H1 (cell line): ENCODE measurements at regions not wholly inside any gene's neighbourhood (a gene's known extent, or its start where the extent isn't known, plus 50 kb on each side); places are given as distances from the start of the nearest gene placed in this dataset.

Source experiments
- CBX5 ChIP-seq: fragments of 300-800, 300-1000 bp; sonication (generic); IDR thresholded peaks from 2 replicates; pipeline ENCODE4 v1.7.1; 2016; ENCODE audit warnings: antibody characterized with exemption, low read length, low read depth
- CREB1 ChIP-seq: IDR thresholded peaks from 2 replicates; pipeline ENCODE4 v1.6.1; 2012; ENCODE audit warnings: inconsistent platforms
- EP300 ChIP-seq, 2 experiments: IDR thresholded peaks; 1 replicate in 1 of 2; 2 replicates in 1 of 2; pipeline ENCODE4 v1.6.1; 2011 to 2012; ENCODE audit warnings: low read depth in 2 of 2, low read length in 2 of 2, mild to moderate bottlenecking in 2 of 2, borderline replicate concordance in 1 of 2, inconsistent platforms in 1 of 2, moderate library complexity in 1 of 2
- GABPA ChIP-seq: IDR thresholded peaks from 2 replicates; pipeline ENCODE4 v1.6.1; 2011; ENCODE audit warnings: mild to moderate bottlenecking, low read length, moderate library complexity, borderline replicate concordance; ENCODE audit not compliant: insufficient read depth
- JUND ChIP-seq: IDR thresholded peaks from 2 replicates; pipeline ENCODE4 v1.6.1; 2011; ENCODE audit warnings: mild to moderate bottlenecking, improper control_type of control experiment, low read length
- NANOG ChIP-seq: IDR thresholded peaks from 2 replicates; pipeline ENCODE4 v1.6.1; 2011; ENCODE audit warnings: low read length, low read depth, mild to moderate bottlenecking, inconsistent platforms; ENCODE audit not compliant: insufficient read depth, poor library complexity, severe bottlenecking
- POLR2A ChIP-seq, 2 experiments: IDR thresholded peaks; 1 replicate in 1 of 2; 2 replicates in 1 of 2; pipeline ENCODE4 v1.6.1; 2011; ENCODE audit warnings: low read depth in 2 of 2, low read length in 2 of 2, mild to moderate bottlenecking in 2 of 2; ENCODE audit errors: control extremely low read depth in 1 of 2
- POLR2AphosphoS5 ChIP-seq: IDR thresholded peaks from 2 replicates; pipeline ENCODE4 v1.6.1; 2011; ENCODE audit warnings: low read depth, low read length
- RAD21 ChIP-seq, 2 experiments: IDR thresholded peaks in 1 of 2; conservative IDR thresholded peaks in 1 of 2; 2 replicates each; pipeline ENCODE4 v1.6.1; 2011; ENCODE audit warnings: low read depth in 2 of 2, low read length in 2 of 2, improper control_type of control experiment in 1 of 2, inconsistent platforms in 1 of 2, mild to moderate bottlenecking in 1 of 2, moderate library complexity in 1 of 2
- TF ChIP-seq, protein P1 (sequence below), 3 experiments: IDR thresholded peaks; 1 replicate in 2 of 3; 2 replicates in 1 of 3; pipeline versions ENCODE4 v1.5.1 to v1.6.1; 2011; ENCODE audit warnings: low read length in 3 of 3, mild to moderate bottlenecking in 3 of 3, inconsistent platforms in 2 of 3, low read depth in 1 of 3, moderate library complexity in 1 of 3; ENCODE audit not compliant: insufficient read depth in 1 of 3; ENCODE audit errors: control extremely low read depth in 1 of 3

DNA sequence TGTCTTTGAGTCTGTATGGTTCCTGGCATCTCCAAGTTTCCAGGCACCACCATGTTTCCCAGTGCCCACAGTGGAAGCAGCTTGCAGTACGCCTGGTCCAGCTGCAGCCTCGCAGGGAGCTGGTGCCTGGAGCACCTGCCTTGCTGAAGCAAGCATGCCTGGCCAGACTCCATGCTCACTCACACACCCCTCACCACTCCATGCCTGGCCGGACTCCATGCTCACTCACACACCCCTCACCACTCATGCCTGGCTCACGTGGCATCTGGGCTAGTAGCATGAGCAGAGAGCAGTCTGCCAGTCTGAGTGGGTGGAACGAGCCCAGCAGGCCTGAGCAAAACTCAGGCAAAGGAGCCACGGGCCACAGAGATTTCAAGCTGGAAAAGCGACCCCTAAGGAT, 214.3 kb downstream of the TFAP2C start:
- TF ChIP-seq EP300 (IDR thresholded peaks at IDR 0.05; ENCODE audit: borderline replicate concordance in 1 of 2, low read depth in 2 of 2, low read length in 2 of 2) (no peak), RAD21 (IDR thresholded peaks at IDR 0.05 in 1 of 2, conservative IDR thresholded peaks at IDR 0.05 in 1 of 2; ENCODE audit: low read depth in 2 of 2, low read length in 2 of 2) (no peak), POLR2AphosphoS5 (no peak), CBX5 (no peak), POLR2A (IDR thresholded peaks at IDR 0.05; ENCODE audit: control extremely low read depth in 1 of 2, low read depth in 2 of 2, low read length in 2 of 2) (no peak), JUND (no peak), NANOG (no peak), GABPA (no peak), CREB1 (no peak)
- TF ChIP-seq, protein P1, sequence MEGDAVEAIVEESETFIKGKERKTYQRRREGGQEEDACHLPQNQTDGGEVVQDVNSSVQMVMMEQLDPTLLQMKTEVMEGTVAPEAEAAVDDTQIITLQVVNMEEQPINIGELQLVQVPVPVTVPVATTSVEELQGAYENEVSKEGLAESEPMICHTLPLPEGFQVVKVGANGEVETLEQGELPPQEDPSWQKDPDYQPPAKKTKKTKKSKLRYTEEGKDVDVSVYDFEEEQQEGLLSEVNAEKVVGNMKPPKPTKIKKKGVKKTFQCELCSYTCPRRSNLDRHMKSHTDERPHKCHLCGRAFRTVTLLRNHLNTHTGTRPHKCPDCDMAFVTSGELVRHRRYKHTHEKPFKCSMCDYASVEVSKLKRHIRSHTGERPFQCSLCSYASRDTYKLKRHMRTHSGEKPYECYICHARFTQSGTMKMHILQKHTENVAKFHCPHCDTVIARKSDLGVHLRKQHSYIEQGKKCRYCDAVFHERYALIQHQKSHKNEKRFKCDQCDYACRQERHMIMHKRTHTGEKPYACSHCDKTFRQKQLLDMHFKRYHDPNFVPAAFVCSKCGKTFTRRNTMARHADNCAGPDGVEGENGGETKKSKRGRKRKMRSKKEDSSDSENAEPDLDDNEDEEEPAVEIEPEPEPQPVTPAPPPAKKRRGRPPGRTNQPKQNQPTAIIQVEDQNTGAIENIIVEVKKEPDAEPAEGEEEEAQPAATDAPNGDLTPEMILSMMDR (IDR thresholded peaks at IDR 0.05; ENCODE audit: control extremely low read depth in 1 of 3, insufficient read depth in 1 of 3, low read depth in 1 of 3, low read length in 3 of 3) = no peak
